HG03039 (cell line): ENCODE measurements at regions not wholly inside any gene's neighbourhood (a gene's known extent, or its start where the extent isn't known, plus 50 kb on each side); places are given as distances from the start of the nearest gene placed in this dataset.
A peak's percentile ranks its signal among the peaks of the same experiment; 100 is the strongest.
"Not testable (repeated sequence)": the region's sequence is repeated elsewhere in the genome, so short reads cannot be mapped to it uniquely, and the experiment has no call there.

Experiments used
- ATAC-seq: cut with Tn5 transposase; IDR thresholded peaks from one replicate; pipeline ENCODE4 v1.9.1; 2021; ENCODE audit warnings: mild to moderate bottlenecking, moderate library complexity; ENCODE audit not compliant: unreplicated experiment

DNA sequence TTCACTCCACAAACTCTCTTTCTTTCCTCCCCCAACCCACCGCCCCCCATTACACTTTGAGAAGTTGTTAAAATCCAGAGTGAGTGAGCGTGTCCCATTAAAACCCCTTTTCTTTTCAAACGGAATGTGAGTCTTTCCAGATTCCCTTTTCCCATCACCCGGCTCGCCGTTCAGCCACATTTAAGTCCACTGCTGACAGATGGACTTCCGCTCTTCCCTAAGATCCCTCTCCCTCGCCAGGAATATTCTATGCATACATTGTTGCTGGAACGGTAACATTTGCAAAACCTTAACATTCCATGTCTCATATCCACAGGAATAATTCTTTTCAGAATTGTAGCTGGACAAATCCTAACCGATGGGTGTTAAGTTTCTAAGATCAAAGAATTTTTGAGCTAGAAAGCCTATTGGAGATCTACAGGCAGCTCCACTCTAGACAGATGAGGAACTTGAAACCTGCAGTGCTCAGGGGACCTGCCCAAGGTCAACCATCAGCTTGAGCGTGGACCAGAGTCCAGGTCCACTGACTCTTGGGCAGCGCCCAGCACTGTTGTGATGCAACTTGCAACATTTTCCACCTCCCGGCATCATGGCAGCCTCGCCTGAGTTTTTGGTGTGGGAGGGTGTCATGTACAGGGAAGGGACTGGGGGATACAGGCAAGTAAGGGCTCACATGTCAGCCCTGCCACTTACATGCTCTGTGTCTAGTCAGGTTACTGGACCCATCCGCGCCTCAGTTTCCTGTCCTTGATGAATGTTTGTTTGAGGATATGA lies 500.1 kb downstream of the CCDC171 start:
- ATAC-seq: no peak

DNA sequence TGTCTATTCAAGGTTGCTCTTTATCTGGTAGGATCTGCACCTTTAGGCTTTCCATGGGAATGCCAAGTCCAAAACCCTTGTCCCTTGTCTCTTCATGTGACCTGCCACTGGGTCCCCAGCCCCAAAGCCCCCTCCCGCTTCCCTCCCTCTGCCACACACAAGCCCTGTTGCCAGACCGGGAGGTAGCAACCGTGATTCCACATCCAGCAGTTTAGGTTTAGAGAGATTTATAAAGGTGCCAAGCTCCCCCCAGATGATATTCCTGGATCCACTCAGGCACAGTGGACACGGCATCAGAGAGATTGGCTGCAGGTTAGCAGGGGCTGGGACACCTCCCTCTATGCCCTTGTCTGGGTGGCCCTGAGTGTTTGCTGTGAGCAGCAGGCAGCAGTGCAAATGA lies 504.7 kb downstream of the CCDC171 start:
- no peak for ATAC-seq

GRCh38 chr9:16058131-16058549 lies 505.3 kb downstream of the CCDC171 start:
- no peak for ATAC-seq

DNA sequence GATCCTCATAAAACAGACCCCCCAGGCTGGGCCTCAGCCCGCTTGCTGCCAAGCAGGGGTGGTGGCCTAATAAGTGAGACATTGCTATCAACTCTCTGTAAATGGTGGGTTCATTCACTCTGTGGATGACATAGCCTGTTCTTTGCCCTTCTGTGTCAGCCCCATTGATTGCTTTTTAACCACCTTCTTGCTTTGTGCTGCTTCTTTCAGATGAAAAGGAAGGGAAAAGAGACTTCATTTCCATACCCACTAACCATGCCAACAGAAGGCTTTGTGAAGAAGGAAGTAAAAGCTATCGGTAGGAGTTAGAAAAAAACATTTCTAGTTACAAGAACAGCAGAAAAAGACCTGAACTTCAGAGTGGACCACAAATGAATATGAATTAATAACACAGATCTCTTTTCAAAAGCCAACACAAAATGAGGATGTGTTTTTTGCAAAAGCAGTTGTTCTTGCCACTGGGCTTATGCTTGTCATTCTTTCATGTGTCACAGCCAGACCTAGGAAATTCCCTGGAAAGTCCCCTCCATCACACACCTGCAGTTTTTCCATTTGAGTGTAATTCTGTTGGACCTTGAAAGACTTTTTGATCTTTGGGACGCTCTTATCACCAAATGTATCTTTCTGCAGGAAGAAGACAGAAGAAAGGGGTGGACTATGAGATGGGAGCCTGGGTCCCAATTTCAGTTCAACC lies 507.7 kb downstream of the CCDC171 start:
- ATAC-seq: peak; percentile 67

GRCh38 chr9:16062542-16063240 lies 509.8 kb downstream of the CCDC171 start:
- no peak for ATAC-seq

DNA sequence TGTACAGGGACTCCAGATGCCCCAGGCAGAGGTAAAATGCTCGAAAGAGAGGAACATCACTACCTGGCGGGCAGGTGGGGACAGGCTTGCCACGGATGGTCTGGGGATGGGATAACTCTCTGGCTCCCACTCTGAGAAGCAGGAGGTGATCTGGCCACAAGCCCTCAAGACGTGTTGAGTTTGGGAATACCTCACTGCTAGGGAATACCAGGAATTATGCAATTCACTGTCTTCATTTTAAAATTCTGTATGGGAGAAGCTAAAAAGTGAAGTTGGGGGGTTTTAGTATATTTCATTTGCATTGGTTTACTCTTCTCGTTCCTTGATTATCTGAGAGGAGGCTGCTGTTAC lies 510.4 kb downstream of the CCDC171 start:
- ATAC-seq: no peak

DNA sequence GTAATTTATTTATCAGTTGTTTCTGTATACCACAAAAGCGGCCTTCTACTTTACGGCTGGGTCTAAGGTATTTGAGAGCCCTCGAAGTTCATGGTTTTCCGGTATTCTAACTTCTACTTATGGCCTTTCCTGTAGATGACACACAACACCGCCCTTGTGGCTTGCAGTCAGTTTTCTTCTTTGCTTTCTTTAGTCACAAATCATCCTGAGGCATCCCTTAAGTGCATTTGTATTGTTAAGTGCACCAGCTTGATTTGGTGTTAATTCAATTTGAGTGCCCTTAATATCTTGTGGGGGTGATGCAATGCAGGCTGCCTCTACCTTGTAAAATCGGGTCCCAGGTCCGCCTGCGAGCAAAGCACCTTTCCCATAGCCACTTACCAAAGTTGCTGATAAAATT lies 511.9 kb downstream of the CCDC171 start:
- ATAC-seq: no peak

GRCh38 chr9:16066201-16066600 lies 513.4 kb downstream of the CCDC171 start:
- ATAC-seq: not testable (repeated sequence)

DNA sequence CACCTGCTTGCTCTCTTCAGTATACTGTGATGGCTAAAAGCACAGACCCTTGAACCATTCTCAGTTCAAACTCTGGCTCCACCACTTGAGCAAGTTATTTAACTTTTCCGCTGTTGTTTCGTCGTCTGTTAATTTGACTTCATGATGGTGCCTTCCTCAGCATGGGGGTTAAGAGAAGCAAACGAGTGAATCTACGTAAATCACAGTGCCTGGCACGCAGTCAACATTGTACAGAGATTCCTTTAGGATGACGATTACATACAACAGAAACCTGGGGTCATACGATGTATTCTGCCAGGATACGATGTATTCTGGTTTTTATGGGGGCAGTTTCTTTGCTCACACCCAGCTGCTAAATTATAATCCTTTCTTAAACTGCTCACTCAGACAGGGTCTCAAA lies 515.6 kb downstream of the CCDC171 start:
- ATAC-seq: no peak

GRCh38 chr9:16069249-16069648 lies 516.4 kb downstream of the CCDC171 start:
- no peak for ATAC-seq

DNA sequence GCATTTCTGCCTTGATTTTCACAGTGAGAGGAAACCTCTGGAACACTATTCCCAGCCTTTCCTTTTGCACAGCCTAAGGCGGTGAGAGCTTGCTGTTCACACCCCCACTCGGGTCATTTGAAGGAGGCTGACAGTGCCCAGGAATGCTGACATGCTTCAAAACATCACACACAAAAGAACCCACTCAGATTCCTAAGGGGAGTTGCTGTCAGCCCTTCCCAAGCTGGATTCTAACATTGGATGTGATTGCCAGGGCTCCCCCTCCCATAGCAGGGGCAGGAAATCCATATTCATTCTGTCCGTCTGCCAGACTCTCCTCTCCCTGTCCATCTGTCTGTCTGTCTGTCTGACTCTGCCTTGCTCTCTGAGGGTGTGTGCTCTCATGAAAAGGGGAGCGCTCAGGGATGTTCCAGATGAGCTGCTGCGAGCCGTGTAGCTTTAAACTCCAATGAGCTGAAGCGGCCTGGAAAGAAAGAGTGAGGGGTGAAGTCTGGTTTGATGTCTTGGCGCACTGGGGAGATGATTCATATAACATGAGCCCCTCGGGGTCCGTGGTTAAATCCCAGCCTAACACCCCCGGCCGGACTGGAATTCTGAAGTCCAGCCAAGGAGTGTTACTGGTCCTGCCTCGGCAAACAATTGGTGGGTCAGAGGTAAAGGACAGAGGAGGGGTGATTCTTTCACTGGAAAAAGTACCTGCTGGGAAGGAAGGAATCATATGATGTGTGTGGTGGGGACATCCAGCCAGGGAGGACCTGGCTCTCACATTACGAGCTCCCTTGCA lies 517.0 kb downstream of the CCDC171 start:
- no peak for ATAC-seq

DNA sequence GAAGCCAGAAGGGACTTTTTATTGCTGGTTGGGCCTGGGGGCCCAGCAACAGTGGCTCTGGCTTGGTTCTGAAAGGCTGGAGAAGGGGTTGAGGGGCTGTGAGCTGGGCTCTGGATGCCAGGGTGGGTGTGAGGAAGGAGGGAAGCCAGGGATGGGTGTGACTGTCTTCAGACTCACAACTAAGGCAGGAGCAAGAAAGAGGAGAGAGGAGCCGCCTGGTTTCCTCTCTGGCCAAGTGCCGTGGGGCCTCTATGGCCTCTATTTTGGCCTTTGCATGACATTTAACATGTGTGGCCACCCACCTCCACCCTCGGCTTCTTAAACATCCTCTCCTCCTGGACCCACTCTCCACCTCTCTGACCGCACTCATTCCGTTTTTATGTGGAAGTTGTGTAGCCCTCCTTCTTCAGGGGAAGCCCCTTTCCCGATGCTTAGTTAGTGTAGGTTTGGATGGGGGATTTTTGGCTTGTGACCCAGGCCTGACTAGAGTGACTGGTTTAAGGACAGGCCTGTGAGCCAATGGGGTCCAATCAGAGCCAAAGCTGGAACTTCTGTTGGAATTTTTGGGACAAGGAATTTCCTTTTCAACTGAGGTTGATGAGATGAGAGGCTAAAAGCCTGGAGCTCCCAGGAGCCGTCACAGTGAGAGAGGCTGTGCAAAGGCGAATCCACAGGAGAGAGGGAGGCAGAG lies 517.8 kb downstream of the CCDC171 start:
- ATAC-seq: no peak

- no peak for ATAC-seq
Observed at GRCh38 chr9:16071400-16071799, 518.6 kb downstream of the CCDC171 start.

DNA sequence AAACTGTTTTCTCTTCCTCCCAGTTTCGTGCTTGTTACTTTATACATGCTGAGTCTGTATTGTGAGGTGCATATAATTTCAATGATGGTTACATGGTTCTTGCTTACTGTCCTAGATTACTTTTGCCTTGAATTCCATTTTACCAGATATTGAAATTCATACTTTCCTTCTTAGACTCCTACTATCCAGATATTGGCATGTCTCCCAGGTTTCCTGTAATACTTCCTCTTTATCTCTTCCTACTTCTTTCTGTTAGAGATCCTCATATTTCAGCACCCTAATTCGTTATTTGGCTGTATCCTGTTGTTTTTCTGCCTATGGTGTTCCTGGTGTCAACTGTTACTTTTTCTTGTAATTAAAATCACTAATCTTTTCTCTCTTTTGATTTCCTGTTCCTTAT lies 522.1 kb downstream of the CCDC171 start:
- ATAC-seq: no peak

- no peak for ATAC-seq
Observed at GRCh38 chr9:16075696-16076095, 522.9 kb downstream of the CCDC171 start.

- ATAC-seq: no peak
Observed at GRCh38 chr9:16076511-16076910, 523.7 kb downstream of the CCDC171 start.

GRCh38 chr9:16082796-16083195 lies 530.0 kb downstream of the CCDC171 start:
- no peak for ATAC-seq

GRCh38 chr9:16085167-16085726 lies 532.4 kb downstream of the CCDC171 start:
- ATAC-seq: no peak

GRCh38 chr9:16090907-16091629 lies 538.2 kb downstream of the CCDC171 start:
- ATAC-seq: no peak
